Activated T-helper 17 cell treated with anti-CD3 and anti-CD28 coated beads, Interleukin-2, amount 50 U/mL, for 72 hours (primary cell): ENCODE measurements at regions not wholly inside any gene's neighbourhood (a gene's known extent, or its start where the extent isn't known, plus 50 kb on each side); places are given as distances from the start of the nearest gene placed in this dataset.
"Not testable (repeated sequence)": the region's sequence is repeated elsewhere in the genome, so short reads cannot be mapped to it uniquely, and the experiment has no call there.

ENCODE experiments used
- ATAC-seq: fragments of 150-1000 bp; cut with Tn5 transposase; replicated peaks from 2 replicates; pipeline ENCODE4 v1.10.0; 2021; ENCODE audit warnings: mild to moderate bottlenecking, moderate library complexity
- H3K27ac Mint-ChIP-seq: one replicate; pipeline ENCODE4 v1.8.0; 2022; ENCODE audit warnings: mixed read lengths
- H3K27me3 Mint-ChIP-seq: one replicate; pipeline ENCODE4 v1.8.0; 2022; ENCODE audit warnings: mixed read lengths
- H3K36me3 Mint-ChIP-seq: one replicate; pipeline ENCODE4 v1.8.0; 2022; ENCODE audit warnings: low read depth, mild to moderate bottlenecking, mixed read lengths
- H3K4me1 Mint-ChIP-seq: one replicate; pipeline ENCODE4 v1.8.0; 2022; ENCODE audit warnings: mixed read lengths
- H3K4me3 Mint-ChIP-seq: one replicate; pipeline ENCODE4 v1.8.0; 2022; ENCODE audit warnings: mild to moderate bottlenecking, mixed read lengths
- H3K9me3 Mint-ChIP-seq: one replicate; pipeline ENCODE4 v1.8.0; 2022; ENCODE audit warnings: mixed read lengths

- H3K27me3 Mint-ChIP-seq: peaks cover 19% of the 10 kb centered on the region
- H3K9me3 Mint-ChIP-seq: no peaks in the 10 kb centered on the region
- H3K4me1 Mint-ChIP-seq: no peaks in the 10 kb centered on the region
- H3K36me3 Mint-ChIP-seq: no peaks in the 10 kb centered on the region
- H3K27ac Mint-ChIP-seq: no peak overlapping the region
- no peak for ATAC-seq
- H3K4me3 Mint-ChIP-seq: no peak overlapping the region
These were observed 453.7 kb downstream of the STK39 start for GRCh38 chr2:167793725-167794124.

GRCh38 chr2:167792126-167792525 lies 455.3 kb downstream of the STK39 start:
- Mint-ChIP-seq H3K27me3 (peaks cover 13% of the 10 kb centered on the region), H3K36me3 (no peaks in the 10 kb centered on the region), H3K27ac (no peak overlapping the region), H3K4me3 (no peak overlapping the region), H3K9me3 (no peaks in the 10 kb centered on the region), H3K4me1 (no peaks in the 10 kb centered on the region)
- ATAC-seq: no peak

GRCh38 chr2:167790781-167791450 lies 456.5 kb downstream of the STK39 start:
- Mint-ChIP-seq H3K27me3 (peaks cover 13% of the 10 kb centered on the region), H3K36me3 (no peaks in the 10 kb centered on the region), H3K9me3 (no peaks in the 10 kb centered on the region), H3K4me3 (no peak overlapping the region), H3K4me1 (no peaks in the 10 kb centered on the region), H3K27ac (no peak overlapping the region)
- ATAC-seq: no peak

GRCh38 chr2:167790189-167790588 lies 457.2 kb downstream of the STK39 start:
- H3K27ac Mint-ChIP-seq: no peak overlapping the region
- H3K27me3 Mint-ChIP-seq: peaks cover 13% of the 10 kb centered on the region
- no peaks in the 10 kb centered on the region for H3K9me3 Mint-ChIP-seq
- H3K36me3 Mint-ChIP-seq: no peaks in the 10 kb centered on the region
- H3K4me1 Mint-ChIP-seq: no peaks in the 10 kb centered on the region
- no peak overlapping the region for H3K4me3 Mint-ChIP-seq
- ATAC-seq: no peak

GRCh38 chr2:167787562-167787961 lies 459.8 kb downstream of the STK39 start:
- Mint-ChIP-seq H3K27me3 (peaks cover 9% of the 10 kb centered on the region), H3K27ac (no peak overlapping the region), H3K9me3 (no peaks in the 10 kb centered on the region), H3K36me3 (no peaks in the 10 kb centered on the region), H3K4me3 (no peak overlapping the region), H3K4me1 (no peaks in the 10 kb centered on the region)
- no peak for ATAC-seq

GRCh38 chr2:167787021-167787420 lies 460.4 kb downstream of the STK39 start:
- no peaks in the 10 kb centered on the region for H3K9me3 Mint-ChIP-seq
- ATAC-seq: no peak
- no peak overlapping the region for H3K27ac Mint-ChIP-seq
- no peaks in the 10 kb centered on the region for H3K36me3 Mint-ChIP-seq
- no peak overlapping the region for H3K4me3 Mint-ChIP-seq
- peaks cover 6% of the 10 kb centered on the region for H3K27me3 Mint-ChIP-seq
- H3K4me1 Mint-ChIP-seq: no peaks in the 10 kb centered on the region

- Mint-ChIP-seq H3K36me3 (no peaks in the 10 kb centered on the region), H3K27me3 (peaks cover 6% of the 10 kb centered on the region), H3K4me3 (no peak overlapping the region), H3K9me3 (no peaks in the 10 kb centered on the region), H3K27ac (no peak overlapping the region), H3K4me1 (no peaks in the 10 kb centered on the region)
- no peak for ATAC-seq
These were observed 461.7 kb downstream of the STK39 start for GRCh38 chr2:167785606-167786216.

GRCh38 chr2:167784084-167784425 lies 463.3 kb downstream of the STK39 start:
- Mint-ChIP-seq H3K27ac (no peak overlapping the region), H3K27me3 (peaks cover 4% of the 10 kb centered on the region), H3K9me3 (no peaks in the 10 kb centered on the region), H3K36me3 (no peaks in the 10 kb centered on the region), H3K4me1 (no peaks in the 10 kb centered on the region), H3K4me3 (no peak overlapping the region)
- no peak for ATAC-seq

GRCh38 chr2:167783261-167784083 lies 463.9 kb downstream of the STK39 start:
- ATAC-seq: no peak
- H3K4me3 Mint-ChIP-seq: no peak overlapping the region
- peaks cover 4% of the 10 kb centered on the region for H3K27me3 Mint-ChIP-seq
- H3K4me1 Mint-ChIP-seq: no peaks in the 10 kb centered on the region
- no peak overlapping the region for H3K27ac Mint-ChIP-seq
- H3K36me3 Mint-ChIP-seq: no peaks in the 10 kb centered on the region
- no peaks in the 10 kb centered on the region for H3K9me3 Mint-ChIP-seq

- not testable (repeated sequence) for H3K27ac Mint-ChIP-seq, H3K4me3 Mint-ChIP-seq, H3K4me1 Mint-ChIP-seq, H3K9me3 Mint-ChIP-seq, H3K36me3 Mint-ChIP-seq, ATAC-seq, H3K27me3 Mint-ChIP-seq
These were observed 465.8 kb downstream of the STK39 start for GRCh38 chr2:167781629-167782028.

GRCh38 chr2:167776359-167776758 lies 471.0 kb downstream of the STK39 start:
- H3K4me1 Mint-ChIP-seq: no peaks in the 10 kb centered on the region
- no peak overlapping the region for H3K27ac Mint-ChIP-seq
- no peak overlapping the region for H3K4me3 Mint-ChIP-seq
- ATAC-seq: no peak
- H3K36me3 Mint-ChIP-seq: no peaks in the 10 kb centered on the region
- H3K27me3 Mint-ChIP-seq: peaks cover 4% of the 10 kb centered on the region
- no peaks in the 10 kb centered on the region for H3K9me3 Mint-ChIP-seq

- Mint-ChIP-seq H3K4me1 (no peaks in the 10 kb centered on the region), H3K9me3 (no peaks in the 10 kb centered on the region), H3K36me3 (no peaks in the 10 kb centered on the region), H3K27me3 (no peaks in the 10 kb centered on the region), H3K4me3 (no peak overlapping the region), H3K27ac (no peak overlapping the region)
- no peak for ATAC-seq
These were observed 475.8 kb downstream of the STK39 start for GRCh38 chr2:167771628-167772027.

GRCh38 chr2:167769020-167769419 lies 478.4 kb downstream of the STK39 start:
- Mint-ChIP-seq H3K4me1 (no peaks in the 10 kb centered on the region), H3K27me3 (no peaks in the 10 kb centered on the region), H3K27ac (no peak overlapping the region), H3K9me3 (no peaks in the 10 kb centered on the region), H3K4me3 (no peak overlapping the region), H3K36me3 (no peaks in the 10 kb centered on the region)
- ATAC-seq: no peak

GRCh38 chr2:167767830-167768229 lies 479.6 kb downstream of the STK39 start:
- Mint-ChIP-seq H3K9me3 (no peaks in the 10 kb centered on the region), H3K27ac (no peak overlapping the region), H3K4me3 (no peak overlapping the region), H3K36me3 (no peaks in the 10 kb centered on the region), H3K4me1 (no peaks in the 10 kb centered on the region), H3K27me3 (no peaks in the 10 kb centered on the region)
- ATAC-seq: no peak

- H3K27me3 Mint-ChIP-seq: no peaks in the 10 kb centered on the region
- no peaks in the 10 kb centered on the region for H3K4me1 Mint-ChIP-seq
- H3K4me3 Mint-ChIP-seq: no peak overlapping the region
- no peak overlapping the region for H3K27ac Mint-ChIP-seq
- no peak for ATAC-seq
- no peaks in the 10 kb centered on the region for H3K36me3 Mint-ChIP-seq
- no peaks in the 10 kb centered on the region for H3K9me3 Mint-ChIP-seq
These were observed 482.5 kb downstream of the STK39 start for GRCh38 chr2:167764772-167765341.
